ENCODE measurements at regions not wholly inside any gene's neighbourhood (a gene's known extent, or its start where the extent isn't known, plus 50 kb on each side); places are given as distances from the start of the nearest gene placed in this dataset.

- H3K27me3 ChIP-seq (ENCODE audit: control insufficient read depth, insufficient read depth, low read length): no peaks in the 10 kb centered on the region
- DNase-seq (peak in 4 of 5 donors; percentile 55 to 68 (median 63)), FAIRE-seq (no peak)
- TF ChIP-seq CTCF (IDR thresholded peaks at IDR 0.05; ENCODE audit: borderline replicate concordance, extremely low read depth, insufficient read depth): peak; percentile 70
- H3K27ac ChIP-seq (ENCODE audit: low read depth in 2 of 2, low read length in 2 of 2): no peak overlapping the region
- H3K4me3 ChIP-seq (ENCODE audit: low read length in 3 of 3): no peak overlapping the region
- no peaks in the 10 kb centered on the region for H3K36me3 ChIP-seq (ENCODE audit: control insufficient read depth in 2 of 3, insufficient read depth in 3 of 3, low read length in 3 of 3)
- H3K9me3 ChIP-seq (ENCODE audit: control insufficient read depth in 2 of 3, insufficient read depth in 1 of 3, low read length in 3 of 3): no peaks in the 10 kb centered on the region
- no peak overlapping the region for H3K9ac ChIP-seq (ENCODE audit: low read length in 3 of 3)
- intact Hi-C loops (cut with DNase I): no loop called here
- H3K4me1 ChIP-seq (ENCODE audit: control insufficient read depth in 2 of 3, insufficient read depth in 2 of 3, low read depth in 1 of 3, low read length in 3 of 3): no peaks in the 10 kb centered on the region
Observed at GRCh38 chr3:10758304-10759037, 57.6 kb upstream of the SLC6A11 start.

- H3K4me1 ChIP-seq (ENCODE audit: control insufficient read depth in 2 of 3, insufficient read depth in 2 of 3, low read depth in 1 of 3, low read length in 3 of 3): no peaks in the 10 kb centered on the region
- H3K27ac ChIP-seq (ENCODE audit: low read depth in 2 of 2, low read length in 2 of 2): no peak overlapping the region
- no peak for FAIRE-seq
- no peak for DNase-seq
- intact Hi-C loops (cut with DNase I): no loop called here
- no peak for TF ChIP-seq CTCF (IDR thresholded peaks at IDR 0.05; ENCODE audit: borderline replicate concordance, extremely low read depth, insufficient read depth)
- H3K36me3 ChIP-seq (ENCODE audit: control insufficient read depth in 2 of 3, insufficient read depth in 3 of 3, low read length in 3 of 3): no peaks in the 10 kb centered on the region
- no peak overlapping the region for H3K4me3 ChIP-seq (ENCODE audit: low read length in 3 of 3)
- H3K9me3 ChIP-seq (ENCODE audit: control insufficient read depth in 2 of 3, insufficient read depth in 1 of 3, low read length in 3 of 3): no peaks in the 10 kb centered on the region
- H3K27me3 ChIP-seq (ENCODE audit: control insufficient read depth, insufficient read depth, low read length): no peaks in the 10 kb centered on the region
- no peak overlapping the region for H3K9ac ChIP-seq (ENCODE audit: low read length in 3 of 3)
Observed at GRCh38 chr3:10759495-10759894, 56.5 kb upstream of the SLC6A11 start.

GRCh38 chr3:10760199-10760598, 55.8 kb upstream of the SLC6A11 start:
- intact Hi-C loops (cut with DNase I): no loop called here
- Histone ChIP-seq H3K27ac (ENCODE audit: low read depth in 2 of 2, low read length in 2 of 2) (no peak overlapping the region), H3K4me3 (ENCODE audit: low read length in 3 of 3) (no peak overlapping the region), H3K9me3 (ENCODE audit: control insufficient read depth in 2 of 3, insufficient read depth in 1 of 3, low read length in 3 of 3) (no peaks in the 10 kb centered on the region), H3K36me3 (ENCODE audit: control insufficient read depth in 2 of 3, insufficient read depth in 3 of 3, low read length in 3 of 3) (no peaks in the 10 kb centered on the region), H3K9ac (ENCODE audit: low read length in 3 of 3) (no peak overlapping the region), H3K4me1 (ENCODE audit: control insufficient read depth in 2 of 3, insufficient read depth in 2 of 3, low read depth in 1 of 3, low read length in 3 of 3) (no peaks in the 10 kb centered on the region), H3K27me3 (ENCODE audit: control insufficient read depth, insufficient read depth, low read length) (no peaks in the 10 kb centered on the region)
- FAIRE-seq: no peak
- no peak for DNase-seq
- no peak for TF ChIP-seq CTCF (IDR thresholded peaks at IDR 0.05; ENCODE audit: borderline replicate concordance, extremely low read depth, insufficient read depth)

GRCh38 chr3:10761583-10761982, 54.4 kb upstream of the SLC6A11 start:
- no peaks in the 10 kb centered on the region for H3K27me3 ChIP-seq (ENCODE audit: control insufficient read depth, insufficient read depth, low read length)
- intact Hi-C loops (cut with DNase I): no loop called here

More at GRCh38 chr3:10761583-10761982, 54.4 kb upstream of the SLC6A11 start:
- no peak for DNase-seq
- Histone ChIP-seq H3K4me3 (ENCODE audit: low read length in 3 of 3) (no peak overlapping the region), H3K4me1 (ENCODE audit: control insufficient read depth in 2 of 3, insufficient read depth in 2 of 3, low read depth in 1 of 3, low read length in 3 of 3) (no peaks in the 10 kb centered on the region), H3K36me3 (ENCODE audit: control insufficient read depth in 2 of 3, insufficient read depth in 3 of 3, low read length in 3 of 3) (no peaks in the 10 kb centered on the region), H3K9me3 (ENCODE audit: control insufficient read depth in 2 of 3, insufficient read depth in 1 of 3, low read length in 3 of 3) (no peaks in the 10 kb centered on the region), H3K9ac (ENCODE audit: low read length in 3 of 3) (no peak overlapping the region), H3K27ac (ENCODE audit: low read depth in 2 of 2, low read length in 2 of 2) (no peak overlapping the region)
- no peak for FAIRE-seq
- TF ChIP-seq CTCF (IDR thresholded peaks at IDR 0.05; ENCODE audit: borderline replicate concordance, extremely low read depth, insufficient read depth): no peak

All from kidney (tissue), 13 donors.